ENCODE measurements at regions not wholly inside any gene's neighbourhood (a gene's known extent, or its start where the extent isn't known, plus 50 kb on each side); places are given as distances from the start of the nearest gene placed in this dataset.
"Not testable (repeated sequence)": the region's sequence is repeated elsewhere in the genome, so short reads cannot be mapped to it uniquely, and the experiment has no call there.

- no peak for DNase-seq (ENCODE audit: low read depth)
- no peak overlapping the region for H3K4me3 ChIP-seq (ENCODE audit: low read length)
- no peak for TF ChIP-seq CTCF (conservative IDR thresholded peaks at IDR 0.05; ENCODE audit: low read length)
Measured at GRCh38 chr3:40930131-40930538, 269.2 kb upstream of the CTNNB1 start.

GRCh38 chr3:40930756-40931155 lies 268.5 kb upstream of the CTNNB1 start:
- no peak for TF ChIP-seq CTCF (conservative IDR thresholded peaks at IDR 0.05; ENCODE audit: low read length)
- no peak for DNase-seq (ENCODE audit: low read depth)
- H3K4me3 ChIP-seq (ENCODE audit: low read length) = no peak overlapping the region

- no peak for DNase-seq (ENCODE audit: low read depth)
- TF ChIP-seq CTCF (conservative IDR thresholded peaks at IDR 0.05; ENCODE audit: low read length) = no peak
- no peak overlapping the region for H3K4me3 ChIP-seq (ENCODE audit: low read length)
Measured at GRCh38 chr3:40938591-40938990, 260.7 kb upstream of the CTNNB1 start.

- DNase-seq (ENCODE audit: low read depth) = no peak
- TF ChIP-seq CTCF (conservative IDR thresholded peaks at IDR 0.05; ENCODE audit: low read length) = no peak
- no peak overlapping the region for H3K4me3 ChIP-seq (ENCODE audit: low read length)
Measured at GRCh38 chr3:40939030-40939740, 260.1 kb upstream of the CTNNB1 start.

GRCh38 chr3:40939741-40940130 lies 259.6 kb upstream of the CTNNB1 start:
- no peak for DNase-seq (ENCODE audit: low read depth)
- TF ChIP-seq CTCF (conservative IDR thresholded peaks at IDR 0.05; ENCODE audit: low read length) = no peak
- H3K4me3 ChIP-seq (ENCODE audit: low read length) = no peak overlapping the region

GRCh38 chr3:40940651-40941050 lies 258.7 kb upstream of the CTNNB1 start:
- no peak for TF ChIP-seq CTCF (conservative IDR thresholded peaks at IDR 0.05; ENCODE audit: low read length)
- H3K4me3 ChIP-seq (ENCODE audit: low read length) = no peak overlapping the region
- DNase-seq (ENCODE audit: low read depth) = no peak

- not testable (repeated sequence) for H3K4me3 ChIP-seq (ENCODE audit: low read length); DNase-seq (ENCODE audit: low read depth)
Measured at GRCh38 chr3:40947022-40947421, 252.3 kb upstream of the CTNNB1 start.

GRCh38 chr3:40949347-40949746 lies 250.0 kb upstream of the CTNNB1 start:
- DNase-seq (ENCODE audit: low read depth) = peak; percentile 6
- H3K4me3 ChIP-seq (ENCODE audit: low read length) = not testable (repeated sequence)

Data from AG10803 (cell line).